Mesenchymal stem cell (in vitro differentiated cells and primary cell): ENCODE measurements at regions not wholly inside any gene's neighbourhood (a gene's known extent, or its start where the extent isn't known, plus 50 kb on each side); places are given as distances from the start of the nearest gene placed in this dataset.
A peak's percentile ranks its signal among the peaks of the same experiment; 100 is the strongest.

Experiments used
- DNase-seq: peaks from one replicate; pipeline ENCODE4 v3.0.0-alpha.2; 2013
- H2AFZ ChIP-seq: one replicate; pipeline ENCODE4 v1.6.1; 2013; ENCODE audit warnings: low read depth, mild to moderate bottlenecking, control low read depth, inconsistent platforms, low read length, moderate library complexity
- H2AK5ac ChIP-seq: 2 replicates; pipeline ENCODE4 v1.6.1; 2013; ENCODE audit warnings: low read length, moderate library complexity, mild to moderate bottlenecking, inconsistent platforms; ENCODE audit not compliant: severe bottlenecking
- H2BK120ac ChIP-seq: one replicate; pipeline ENCODE4 v1.6.1; 2013; ENCODE audit warnings: low read depth, mild to moderate bottlenecking, inconsistent platforms, low read length, moderate library complexity
- H2BK12ac ChIP-seq, 2 experiments: one replicate each; pipeline ENCODE4 v1.6.1; 2013; ENCODE audit warnings: inconsistent platforms in 2 of 2, low read length in 2 of 2, mild to moderate bottlenecking in 2 of 2, moderate library complexity in 2 of 2, control low read depth in 1 of 2
- H2BK15ac ChIP-seq: one replicate; pipeline ENCODE4 v1.6.1; 2013; ENCODE audit warnings: mild to moderate bottlenecking, low read depth, inconsistent platforms; ENCODE audit not compliant: poor library complexity, severe bottlenecking
- H2BK5ac ChIP-seq: 2 replicates; pipeline ENCODE4 v1.6.1; 2013; ENCODE audit warnings: low read depth, mild to moderate bottlenecking, low read length, control low read depth, inconsistent platforms; ENCODE audit not compliant: poor library complexity, severe bottlenecking
- H3K14ac ChIP-seq, 2 experiments: one replicate each; pipeline ENCODE4 v1.6.1; 2013; ENCODE audit warnings: inconsistent platforms in 2 of 2, low read length in 2 of 2, control low read depth in 1 of 2, mild to moderate bottlenecking in 1 of 2, moderate library complexity in 1 of 2
- H3K18ac ChIP-seq, 2 experiments: one replicate each; pipeline ENCODE4 v1.6.1; 2013; ENCODE audit warnings: inconsistent platforms in 2 of 2, low read length in 2 of 2, control low read depth in 1 of 2, low read depth in 1 of 2, mild to moderate bottlenecking in 1 of 2
- H3K23ac ChIP-seq, 2 experiments: one replicate each; pipeline ENCODE4 v1.6.1; 2013; ENCODE audit warnings: inconsistent platforms in 2 of 2, low read length in 2 of 2, mild to moderate bottlenecking in 2 of 2, moderate library complexity in 2 of 2, control low read depth in 1 of 2
- H3K27ac ChIP-seq: 2 replicates; pipeline ENCODE4 v1.5.1; 2013; ENCODE audit warnings: mild to moderate bottlenecking, moderate library complexity, low read length, control low read depth, inconsistent platforms; ENCODE audit not compliant: poor library complexity, severe bottlenecking
- H3K27me3 ChIP-seq, 2 experiments: 2 replicates each; pipeline versions ENCODE4 v1.6.1 to v1.7.0; 2013; ENCODE audit warnings: low read length in 2 of 2, mild to moderate bottlenecking in 2 of 2, moderate library complexity in 2 of 2, control low read depth in 1 of 2, inconsistent platforms in 1 of 2; ENCODE audit not compliant: control insufficient read depth in 1 of 2, insufficient read depth in 1 of 2
- H3K36me3 ChIP-seq, 2 experiments: 2 replicates each; pipeline versions ENCODE4 v1.6.1 to v1.7.0; 2013; ENCODE audit warnings: low read length in 2 of 2, control low read depth in 1 of 2, inconsistent platforms in 1 of 2, low read depth in 1 of 2, mild to moderate bottlenecking in 1 of 2; ENCODE audit not compliant: insufficient read depth in 2 of 2, control insufficient read depth in 1 of 2
- H3K4ac ChIP-seq, 2 experiments: one replicate each; pipeline ENCODE4 v1.6.1; 2013; ENCODE audit warnings: inconsistent platforms in 2 of 2, low read length in 2 of 2, mild to moderate bottlenecking in 2 of 2, moderate library complexity in 2 of 2, control low read depth in 1 of 2, low read depth in 1 of 2
- H3K4me1 ChIP-seq: 2 replicates; pipeline ENCODE4 v1.6.1; 2013; ENCODE audit warnings: low read depth, low read length, control low read depth; ENCODE audit not compliant: control insufficient read depth, insufficient read depth
- H3K4me2 ChIP-seq: 2 replicates; pipeline ENCODE4 v1.6.1; 2013; ENCODE audit warnings: low read length, mild to moderate bottlenecking, inconsistent platforms; ENCODE audit not compliant: poor library complexity, severe bottlenecking
- H3K4me3 ChIP-seq, 2 experiments: 2 replicates each; pipeline versions ENCODE4 v1.5.1 to v1.7.0; 2013; ENCODE audit warnings: low read length in 2 of 2, mild to moderate bottlenecking in 2 of 2, control low read depth in 1 of 2, low read depth in 1 of 2; ENCODE audit not compliant: insufficient read depth in 1 of 2
- H3K79me1 ChIP-seq: replicated peaks from 2 replicates; pipeline ENCODE4 v1.6.1; 2013; ENCODE audit warnings: mild to moderate bottlenecking, control low read depth, low read length, inconsistent platforms; ENCODE audit not compliant: poor library complexity, severe bottlenecking
- H3K9ac ChIP-seq: 2 replicates; pipeline ENCODE4 v1.7.0; 2013; ENCODE audit warnings: mild to moderate bottlenecking, low read length, moderate library complexity
- H3K9me3 ChIP-seq: 2 replicates; pipeline ENCODE4 v1.7.0; 2013; ENCODE audit warnings: mild to moderate bottlenecking, low read length; ENCODE audit not compliant: control insufficient read depth
- H4K8ac ChIP-seq: one replicate; pipeline ENCODE4 v1.6.1; 2013; ENCODE audit warnings: inconsistent platforms, mild to moderate bottlenecking, low read length, moderate library complexity
- H4K91ac ChIP-seq: one replicate; pipeline ENCODE4 v1.6.1; 2013; ENCODE audit warnings: mild to moderate bottlenecking, low read length, inconsistent platforms
- WGBS: methylation state at CpG from one replicate; pipeline ENCODE4 v1.1.7; 2013; ENCODE audit warnings: mixed read lengths; 5-methylcytosine and 5-hydroxymethylcytosine counted together

DNA sequence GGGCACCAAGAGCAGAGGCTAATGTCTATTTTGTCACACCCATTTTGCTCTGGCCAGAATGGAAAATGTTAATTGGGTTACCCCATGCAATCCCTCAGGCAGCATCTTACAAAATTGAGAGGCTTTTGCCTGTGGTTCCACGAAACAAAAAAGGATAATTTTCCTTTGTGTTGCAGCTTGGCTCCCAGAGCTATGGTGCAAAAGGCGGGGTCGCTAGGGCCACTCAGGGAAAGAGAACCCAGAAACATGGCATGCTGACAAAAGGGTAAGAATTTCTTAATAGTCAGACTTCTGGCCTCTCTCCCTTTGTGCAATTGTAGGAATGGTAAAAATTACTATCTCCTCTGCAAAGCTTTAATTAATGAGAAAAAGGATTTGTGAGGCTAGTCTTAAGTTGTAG, 119.6 kb upstream of the BANK1 start:
- Histone ChIP-seq H3K4ac (no peak overlapping the region), H4K91ac (no peak overlapping the region), H2AK5ac (no peak overlapping the region), H2BK120ac (no peak overlapping the region), H3K4me3 (peak overlapping the region in 1 of 2 experiments; percentile 23), H3K9ac (peak overlapping the region; percentile 35), H2BK12ac (no peak overlapping the region), H3K27me3 (no peaks in the 10 kb centered on the region), H2BK15ac (no peak overlapping the region), H4K8ac (no peak overlapping the region), H3K14ac (no peak overlapping the region), H3K18ac (no peak overlapping the region), H3K27ac (no peak overlapping the region), H3K79me1 (no peaks in the 10 kb centered on the region), H2BK5ac (no peak overlapping the region), H3K9me3 (no peaks in the 10 kb centered on the region), H3K4me1 (no peaks in the 10 kb centered on the region), H2AFZ (no peak overlapping the region), H3K36me3 (no peaks in the 10 kb centered on the region), H3K4me2 (no peak overlapping the region), H3K23ac (no peak overlapping the region)
- 78% methylated on average over 3 of the region's 3 CpGs for WGBS
- no peak for DNase-seq

DNA sequence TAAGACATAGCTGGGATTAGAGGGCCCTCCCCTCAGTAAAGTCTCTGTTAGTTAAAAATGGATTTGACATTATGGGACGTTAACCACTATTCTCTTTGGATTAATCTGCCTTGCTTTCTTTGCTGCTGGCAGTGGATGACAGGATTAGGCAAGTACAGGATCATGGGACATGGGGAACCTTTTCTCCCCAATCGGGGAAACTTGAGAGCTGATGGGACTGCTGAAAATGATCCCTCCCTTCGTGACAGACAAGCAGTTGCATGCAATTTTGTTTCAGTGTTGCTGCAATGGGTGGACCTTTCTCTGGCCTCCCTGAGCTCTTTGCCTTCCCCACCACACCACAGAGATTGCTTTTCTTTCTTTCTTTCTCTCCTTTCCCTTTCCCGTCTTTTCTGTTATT, 120.2 kb upstream of the BANK1 start:
- H2BK5ac ChIP-seq: no peak overlapping the region

DNA sequence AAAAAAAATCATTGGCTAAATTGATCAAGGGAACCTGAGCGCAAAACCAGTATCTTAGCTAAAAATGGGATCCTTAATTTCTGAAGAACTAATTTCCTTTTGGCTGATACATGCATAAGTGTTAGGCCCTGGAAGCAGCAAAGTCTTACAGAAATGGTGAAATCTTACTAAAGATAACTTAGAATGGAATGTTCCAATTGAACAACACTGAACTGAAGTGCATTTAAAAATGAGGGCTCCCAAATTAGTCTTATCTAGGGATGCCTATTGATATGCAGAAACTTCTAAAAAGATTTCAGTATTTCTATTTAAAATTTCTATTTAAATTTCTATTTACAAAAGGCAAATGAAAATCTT, 120.7 kb upstream of the BANK1 start:
- Histone ChIP-seq H3K27me3 (no peaks in the 10 kb centered on the region), H3K36me3 (no peaks in the 10 kb centered on the region), H2BK5ac (no peak overlapping the region), H3K79me1 (no peaks in the 10 kb centered on the region), H3K14ac (no peak overlapping the region), H3K4ac (no peak overlapping the region), H2AK5ac (no peak overlapping the region), H3K18ac (no peak overlapping the region), H3K4me2 (no peak overlapping the region), H3K9me3 (no peaks in the 10 kb centered on the region), H3K9ac (peak overlapping the region; percentile 72), H3K23ac (no peak overlapping the region), H2BK120ac (no peak overlapping the region), H2AFZ (no peak overlapping the region), H4K8ac (no peak overlapping the region), H3K27ac (no peak overlapping the region), H3K4me3 (no peak overlapping the region), H3K4me1 (no peaks in the 10 kb centered on the region), H2BK12ac (no peak overlapping the region), H4K91ac (no peak overlapping the region), H2BK15ac (no peak overlapping the region)
- 100% methylated on average over 1 of the region's 1 CpG for WGBS
- DNase-seq: no peak

More for the DNA sequence above, 120.2 kb upstream of the BANK1 start:
- H3K14ac ChIP-seq: no peak overlapping the region
- H2AFZ ChIP-seq: no peak overlapping the region
- H2BK15ac ChIP-seq: no peak overlapping the region
- H2BK12ac ChIP-seq: no peak overlapping the region
- no peak overlapping the region for H4K91ac ChIP-seq
- no peaks in the 10 kb centered on the region for H3K9me3 ChIP-seq
- no peak overlapping the region for H3K4ac ChIP-seq
- no peak overlapping the region for H2BK120ac ChIP-seq
- H3K4me1 ChIP-seq: no peaks in the 10 kb centered on the region
- no peak overlapping the region for H4K8ac ChIP-seq
- peak overlapping the region in 1 of 2 experiments; percentile 4 for H3K4me3 ChIP-seq
- no peak for DNase-seq
- no peak overlapping the region for H3K27ac ChIP-seq
- no peak overlapping the region for H3K23ac ChIP-seq
- 97% methylated on average over 4 of the region's 4 CpGs for WGBS
- H2AK5ac ChIP-seq: no peak overlapping the region
- no peaks in the 10 kb centered on the region for H3K79me1 ChIP-seq
- H3K9ac ChIP-seq: peak overlapping the region; percentile 13
- H3K36me3 ChIP-seq: no peaks in the 10 kb centered on the region
- H3K27me3 ChIP-seq: no peaks in the 10 kb centered on the region
- no peak overlapping the region for H3K18ac ChIP-seq
- H3K4me2 ChIP-seq: no peak overlapping the region

DNA sequence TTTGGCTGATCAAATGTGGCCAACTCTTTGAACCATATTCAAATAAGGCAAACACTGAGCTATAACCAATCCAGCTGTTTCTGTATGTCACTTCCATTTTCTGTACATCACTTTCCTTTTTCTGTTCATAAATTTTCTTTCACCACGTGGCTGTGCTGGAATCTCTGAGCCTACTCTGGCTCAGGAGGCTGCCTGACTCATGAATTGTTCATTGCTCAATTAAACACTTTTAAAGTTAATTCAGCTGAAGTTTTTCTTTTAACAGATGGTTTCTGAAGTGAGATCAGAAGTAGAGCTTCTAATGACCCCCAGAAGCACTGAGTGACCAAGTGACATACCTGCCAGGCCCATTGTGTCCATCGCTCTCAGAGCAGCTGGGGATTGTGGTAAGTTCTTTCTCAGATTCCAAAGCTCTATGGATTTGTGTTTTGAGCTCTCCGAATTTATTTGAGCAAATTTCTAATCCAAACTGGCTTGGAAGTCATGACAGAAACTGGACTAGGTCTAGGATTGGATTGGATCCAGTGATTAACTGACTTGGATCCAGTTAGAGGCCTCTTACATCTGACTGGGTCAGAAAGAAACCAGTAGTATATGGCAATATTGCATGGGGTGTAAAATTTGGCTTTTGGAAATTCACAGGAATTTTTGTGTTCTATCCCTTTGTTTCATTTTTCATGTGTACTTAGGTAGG, 121.2 kb upstream of the BANK1 start:
- no peak for DNase-seq
- H2BK5ac ChIP-seq: no peak overlapping the region
- H3K23ac ChIP-seq: no peak overlapping the region
- no peak overlapping the region for H3K4me3 ChIP-seq
- no peaks in the 10 kb centered on the region for H3K27me3 ChIP-seq
- H2AFZ ChIP-seq: no peak overlapping the region
- H3K4me2 ChIP-seq: no peak overlapping the region
- H2BK12ac ChIP-seq: no peak overlapping the region
- H3K9me3 ChIP-seq: no peaks in the 10 kb centered on the region
- H3K4ac ChIP-seq: no peak overlapping the region
- H3K14ac ChIP-seq: no peak overlapping the region
- peak overlapping the region; percentile 72 for H3K9ac ChIP-seq
- no peak overlapping the region for H4K8ac ChIP-seq
- no peaks in the 10 kb centered on the region for H3K79me1 ChIP-seq
- no peak overlapping the region for H2BK15ac ChIP-seq
- WGBS: 87% methylated on average over 3 of the region's 3 CpGs
- H3K4me1 ChIP-seq: no peaks in the 10 kb centered on the region
- H2AK5ac ChIP-seq: no peak overlapping the region
- H3K36me3 ChIP-seq: no peaks in the 10 kb centered on the region
- no peak overlapping the region for H3K18ac ChIP-seq
- H4K91ac ChIP-seq: no peak overlapping the region
- H3K27ac ChIP-seq: no peak overlapping the region
- no peak overlapping the region for H2BK120ac ChIP-seq
